Body of pancreas (tissue), 4 donors: ENCODE measurements at regions not wholly inside any gene's neighbourhood (a gene's known extent, or its start where the extent isn't known, plus 50 kb on each side); places are given as distances from the start of the nearest gene placed in this dataset.

Source experiments
- CTCF ChIP-seq, 7 experiments: fragments of 450-650 bp in 4 of 7; fragments of 200-600 bp in 3 of 7; sonication (generic) in 3 of 7; IDR thresholded peaks; one replicate each; pipeline ENCODE4 v1.5.1; 2016 to 2019; ENCODE audit warnings: antibody characterized with exemption in 7 of 7
- POLR2A ChIP-seq, 3 donors: fragments of 450-650 bp; IDR thresholded peaks; one replicate each; pipeline ENCODE4 v1.6.1; 2016; ENCODE audit warnings: antibody characterized with exemption in 3 of 3, mild to moderate bottlenecking in 2 of 3

GRCh38 chr3:132187746-132188145, 129.5 kb upstream of the ACP3 start:
- TF ChIP-seq CTCF (IDR thresholded peaks at IDR 0.05) (no peak), POLR2A (IDR thresholded peaks at IDR 0.05) (no peak)
